ENCODE measurements at regions not wholly inside any gene's neighbourhood (a gene's known extent, or its start where the extent isn't known, plus 50 kb on each side); places are given as distances from the start of the nearest gene placed in this dataset.

- TF ChIP-seq CTCF (IDR thresholded peaks at IDR 0.05) (no peak), EP300 (IDR thresholded peaks at IDR 0.05) (no peak), FOXS1 (CRISPR knock-in tag; IDR thresholded peaks at IDR 0.05) (no peak), RFX5 (IDR thresholded peaks at IDR 0.05) (no peak), POLR2A (IDR thresholded peaks at IDR 0.05; ENCODE audit: low read length) (no peak), RCOR1 (IDR thresholded peaks at IDR 0.05; ENCODE audit: low read depth, low read length) (no peak), MYC (IDR thresholded peaks at IDR 0.05; ENCODE audit: borderline replicate concordance, low read length) (no peak), CHD4 (IDR thresholded peaks at IDR 0.05; ENCODE audit: borderline replicate concordance) (no peak), MAX (IDR thresholded peaks at IDR 0.05) (no peak), SMC3 (IDR thresholded peaks at IDR 0.05) (no peak), CHD2 (IDR thresholded peaks at IDR 0.05; ENCODE audit: low read length, partially characterized antibody) (no peak)
- TF ChIP-seq, protein P1, sequence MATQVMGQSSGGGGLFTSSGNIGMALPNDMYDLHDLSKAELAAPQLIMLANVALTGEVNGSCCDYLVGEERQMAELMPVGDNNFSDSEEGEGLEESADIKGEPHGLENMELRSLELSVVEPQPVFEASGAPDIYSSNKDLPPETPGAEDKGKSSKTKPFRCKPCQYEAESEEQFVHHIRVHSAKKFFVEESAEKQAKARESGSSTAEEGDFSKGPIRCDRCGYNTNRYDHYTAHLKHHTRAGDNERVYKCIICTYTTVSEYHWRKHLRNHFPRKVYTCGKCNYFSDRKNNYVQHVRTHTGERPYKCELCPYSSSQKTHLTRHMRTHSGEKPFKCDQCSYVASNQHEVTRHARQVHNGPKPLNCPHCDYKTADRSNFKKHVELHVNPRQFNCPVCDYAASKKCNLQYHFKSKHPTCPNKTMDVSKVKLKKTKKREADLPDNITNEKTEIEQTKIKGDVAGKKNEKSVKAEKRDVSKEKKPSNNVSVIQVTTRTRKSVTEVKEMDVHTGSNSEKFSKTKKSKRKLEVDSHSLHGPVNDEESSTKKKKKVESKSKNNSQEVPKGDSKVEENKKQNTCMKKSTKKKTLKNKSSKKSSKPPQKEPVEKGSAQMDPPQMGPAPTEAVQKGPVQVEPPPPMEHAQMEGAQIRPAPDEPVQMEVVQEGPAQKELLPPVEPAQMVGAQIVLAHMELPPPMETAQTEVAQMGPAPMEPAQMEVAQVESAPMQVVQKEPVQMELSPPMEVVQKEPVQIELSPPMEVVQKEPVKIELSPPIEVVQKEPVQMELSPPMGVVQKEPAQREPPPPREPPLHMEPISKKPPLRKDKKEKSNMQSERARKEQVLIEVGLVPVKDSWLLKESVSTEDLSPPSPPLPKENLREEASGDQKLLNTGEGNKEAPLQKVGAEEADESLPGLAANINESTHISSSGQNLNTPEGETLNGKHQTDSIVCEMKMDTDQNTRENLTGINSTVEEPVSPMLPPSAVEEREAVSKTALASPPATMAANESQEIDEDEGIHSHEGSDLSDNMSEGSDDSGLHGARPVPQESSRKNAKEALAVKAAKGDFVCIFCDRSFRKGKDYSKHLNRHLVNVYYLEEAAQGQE (IDR thresholded peaks at IDR 0.05) = no peak
Observed at GRCh38 chr5:135218486-135218755, 180.6 kb downstream of the MACROH2A1 start.

Measured in A549 (cell line).